ENCODE measurements at regions not wholly inside any gene's neighbourhood (a gene's known extent, or its start where the extent isn't known, plus 50 kb on each side); places are given as distances from the start of the nearest gene placed in this dataset.
"Not testable (repeated sequence)": the region's sequence is repeated elsewhere in the genome, so short reads cannot be mapped to it uniquely, and the experiment has no call there.

DNA sequence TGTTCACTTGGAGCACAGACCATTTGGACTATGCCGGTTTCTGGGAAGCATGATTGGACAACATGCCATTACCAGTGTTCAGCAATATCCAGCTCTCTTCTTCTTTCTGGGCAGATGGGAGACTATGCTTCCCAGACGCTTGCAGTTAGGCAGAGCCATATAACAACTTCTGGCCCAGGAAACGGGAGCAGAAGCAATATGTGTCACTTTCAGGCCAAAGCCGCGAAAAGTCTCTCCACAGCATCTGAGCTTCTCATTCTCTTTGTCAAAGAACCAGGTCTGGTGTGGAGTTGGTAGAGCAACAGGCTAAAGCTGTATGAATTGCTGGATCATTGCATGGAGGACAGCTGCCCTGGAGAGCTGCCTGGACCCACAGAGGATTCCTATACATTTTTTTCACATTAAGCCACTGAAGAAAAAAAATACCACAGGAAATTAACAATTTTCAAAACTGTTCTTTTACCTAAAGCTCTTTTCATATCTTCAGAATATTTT, 131.4 kb upstream of the FRG1 start:
- no peak for DNase-seq

DNA sequence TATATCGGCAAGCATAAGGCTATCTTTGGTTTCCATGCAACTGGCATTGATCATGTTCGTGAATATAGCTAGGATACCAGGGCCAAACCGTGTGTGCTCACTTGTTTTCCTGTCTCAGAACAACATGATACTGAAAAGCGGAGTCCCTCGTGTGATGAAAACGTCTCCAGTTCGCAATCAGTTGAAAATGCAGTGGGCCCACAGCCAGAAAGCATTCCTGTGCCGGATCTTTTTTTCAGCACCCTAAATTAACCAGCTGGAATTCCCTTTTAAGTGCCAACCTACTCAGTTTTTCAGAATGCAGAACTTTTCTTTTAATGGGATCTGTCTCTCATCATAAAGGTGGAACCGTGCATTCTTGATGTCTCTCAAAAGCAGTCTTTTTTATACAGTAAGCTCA, 130.8 kb upstream of the FRG1 start:
- DNase-seq, result no peak

DNA sequence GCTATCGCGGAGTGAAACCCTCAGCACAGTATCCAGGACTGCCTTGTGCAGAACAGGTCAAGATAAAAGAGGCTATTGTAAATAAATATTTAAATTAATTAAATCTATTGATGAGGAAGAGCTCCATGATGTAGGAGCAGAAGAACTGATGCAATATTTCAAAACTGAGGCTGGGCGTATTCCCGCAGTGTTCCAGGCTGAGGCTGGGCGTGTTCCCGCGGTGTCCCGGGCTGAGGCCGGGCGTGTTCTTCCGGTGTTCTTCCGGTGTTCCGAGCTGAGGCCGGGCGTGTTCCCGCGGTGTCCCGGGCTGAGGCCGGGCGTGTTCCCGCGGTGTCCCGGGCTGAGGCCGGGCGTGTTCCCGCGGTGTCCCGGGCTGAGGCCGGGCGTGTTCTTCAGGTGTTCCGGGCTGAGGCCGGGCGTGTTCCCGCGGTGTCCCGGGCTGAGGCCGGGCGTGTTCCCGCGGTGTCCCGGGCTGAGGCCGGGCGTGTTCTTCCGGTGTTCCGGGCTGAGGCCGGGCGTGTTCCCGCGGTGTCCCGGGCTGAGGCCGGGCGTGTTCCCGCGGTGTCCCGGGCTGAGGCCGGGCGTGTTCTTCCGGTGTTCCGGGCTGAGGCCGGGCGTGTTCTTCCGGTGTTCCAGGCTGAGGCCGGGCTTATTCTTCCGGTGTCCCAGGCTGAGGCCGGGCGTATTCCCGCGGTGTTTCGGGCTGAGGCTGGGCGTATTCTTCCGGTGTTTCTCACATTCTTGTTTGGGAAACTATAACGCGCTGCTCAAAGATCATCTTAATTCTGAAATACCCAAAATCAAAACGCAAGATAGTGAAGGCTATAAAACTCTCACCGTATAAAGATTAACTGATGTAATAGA, 130.1 kb upstream of the FRG1 start:
- DNase-seq, result not testable (repeated sequence)

DNA sequence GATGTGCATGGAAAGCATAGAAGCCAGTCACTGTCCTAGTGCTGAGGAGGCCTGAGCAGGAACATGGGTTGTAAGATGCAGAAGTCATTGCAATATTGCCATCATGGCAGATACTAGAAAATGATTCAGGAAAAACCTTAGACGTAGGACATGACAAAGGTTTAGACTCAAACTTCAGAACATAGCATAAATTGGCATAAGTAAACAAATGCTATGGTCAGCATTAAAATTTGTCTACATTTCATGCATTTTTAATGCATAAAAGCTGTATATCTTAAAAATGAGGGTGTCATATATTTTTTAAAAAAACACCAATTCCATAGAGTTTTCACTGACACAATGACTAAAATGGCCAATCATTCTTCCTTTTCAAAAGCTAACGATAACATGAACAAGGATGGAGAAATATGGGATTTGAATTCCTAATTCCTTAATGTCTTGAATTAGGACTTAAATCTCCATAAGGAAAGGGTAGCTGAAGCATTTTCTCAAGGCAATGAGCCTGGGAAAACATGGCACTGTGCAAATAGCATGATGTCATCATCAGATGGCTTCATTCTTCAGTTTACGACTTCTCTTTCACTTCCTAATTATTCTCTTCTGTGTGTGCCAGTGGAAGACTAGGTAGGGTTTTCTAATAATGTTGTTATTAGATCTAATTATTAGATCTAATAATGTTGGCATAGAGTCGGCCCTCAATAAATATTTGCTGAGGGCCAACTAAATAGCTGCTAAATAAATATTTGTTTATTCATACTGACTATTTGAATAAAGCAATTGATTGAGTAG, 125.1 kb upstream of the FRG1 start:
- DNase-seq, result no peak

DNA sequence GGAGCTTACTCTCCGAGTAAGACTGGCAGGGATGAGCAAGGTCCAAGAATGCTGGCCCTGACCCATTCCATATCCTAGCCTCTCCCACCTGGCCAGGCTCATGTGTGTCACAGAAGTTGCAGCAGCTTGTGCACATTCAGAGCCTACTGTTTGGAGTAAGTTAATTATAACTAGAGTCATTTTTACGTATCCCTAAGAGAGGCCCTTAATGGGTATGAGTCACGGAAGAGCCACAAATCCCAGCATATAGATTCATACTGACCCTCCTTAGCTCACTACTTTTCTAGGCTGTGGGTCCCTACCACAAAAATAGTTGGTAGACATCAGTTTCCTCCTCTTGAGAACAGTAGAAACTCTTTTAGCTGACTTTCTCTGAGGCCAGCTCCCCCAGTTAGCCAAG, 118.3 kb upstream of the FRG1 start:
- DNase-seq, result no peak

DNA sequence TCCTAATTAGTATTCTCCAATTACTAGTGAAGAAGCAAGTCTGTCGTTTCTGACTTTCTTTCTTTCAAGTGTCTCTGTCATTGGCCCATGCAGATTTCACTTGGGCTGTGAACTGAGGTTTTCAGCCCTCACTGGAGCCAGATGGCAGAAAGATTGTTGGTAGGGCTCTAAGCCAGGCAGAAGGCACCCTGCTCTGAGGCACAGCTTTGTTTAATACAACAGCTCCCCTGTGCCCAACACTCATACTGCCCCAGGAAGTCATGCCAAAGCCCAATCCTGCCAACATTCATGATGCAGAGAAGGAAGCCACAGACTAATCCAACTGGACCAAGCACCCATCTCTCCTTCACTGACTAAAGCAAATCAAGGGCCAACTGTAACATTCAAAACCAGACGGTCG, 117.1 kb upstream of the FRG1 start:
- DNase-seq, result no peak

DNA sequence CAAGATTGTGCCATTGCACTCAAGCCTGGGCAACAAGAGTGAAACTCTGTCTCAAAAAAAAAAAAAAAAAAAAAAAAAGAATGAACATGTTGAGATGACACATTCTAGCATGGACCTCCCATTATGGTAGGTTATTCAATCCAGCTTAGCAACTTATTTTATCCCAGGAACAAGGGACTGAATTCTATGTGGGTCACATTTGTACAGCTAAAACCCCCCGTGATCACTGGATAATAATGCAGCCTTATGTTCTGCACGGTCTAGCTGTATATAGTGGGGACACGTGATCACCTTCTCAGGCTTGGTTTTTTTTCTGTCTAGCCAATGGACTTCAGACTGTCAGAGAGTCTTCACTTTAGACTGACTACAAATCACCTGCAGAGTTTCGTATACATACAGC, 115.2 kb upstream of the FRG1 start:
- no peak for DNase-seq

DNA sequence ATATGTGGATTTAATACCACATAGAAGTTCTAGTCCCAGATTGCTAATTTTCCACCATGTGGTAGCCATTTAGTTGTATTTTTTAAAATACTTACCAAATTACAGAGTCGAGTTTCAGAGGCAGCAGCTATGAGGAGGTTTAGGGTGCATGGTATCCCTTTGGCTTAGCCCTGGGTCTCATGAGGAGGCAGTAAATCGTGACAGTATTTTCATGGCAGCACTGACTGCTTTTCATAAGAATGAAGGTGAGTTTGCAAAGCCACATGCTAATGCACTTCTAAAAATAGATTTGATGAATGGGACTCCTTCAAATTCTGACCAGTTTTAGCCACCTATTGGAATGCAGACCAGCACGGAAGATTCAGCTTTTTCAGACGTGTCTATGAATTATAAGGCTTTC, 114.0 kb upstream of the FRG1 start:
- no peak for DNase-seq

DNA sequence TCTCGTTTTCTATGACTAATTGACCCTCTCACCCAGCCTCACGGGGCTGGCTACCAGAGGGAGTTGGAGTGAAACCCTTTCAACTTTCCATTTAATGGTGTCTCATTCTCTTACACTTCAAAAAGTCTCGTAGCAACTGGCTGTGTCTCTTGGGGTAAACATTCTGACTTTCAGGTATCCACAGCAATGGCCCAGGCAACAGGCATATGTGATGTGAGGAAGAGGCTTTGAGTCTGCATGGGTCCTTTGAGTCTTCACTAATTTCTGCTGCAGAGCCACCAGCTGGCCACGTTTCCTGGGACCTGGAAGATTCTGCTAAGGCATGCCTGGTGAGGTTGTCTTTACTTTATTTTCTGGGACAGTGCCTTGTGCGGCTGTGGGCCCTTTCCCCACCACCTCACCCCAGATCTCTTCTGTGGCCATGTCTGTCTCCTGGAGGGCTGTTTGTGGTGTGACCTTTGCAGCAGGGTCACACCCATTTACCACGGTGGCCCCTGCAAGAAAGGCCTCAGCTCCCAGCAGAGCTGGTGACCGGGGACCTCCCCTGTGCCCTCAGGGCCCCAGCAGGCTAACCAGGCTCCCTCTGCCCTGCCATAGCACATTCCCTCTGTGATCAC, 112.5 kb upstream of the FRG1 start:
- DNase-seq, result no peak

DNA sequence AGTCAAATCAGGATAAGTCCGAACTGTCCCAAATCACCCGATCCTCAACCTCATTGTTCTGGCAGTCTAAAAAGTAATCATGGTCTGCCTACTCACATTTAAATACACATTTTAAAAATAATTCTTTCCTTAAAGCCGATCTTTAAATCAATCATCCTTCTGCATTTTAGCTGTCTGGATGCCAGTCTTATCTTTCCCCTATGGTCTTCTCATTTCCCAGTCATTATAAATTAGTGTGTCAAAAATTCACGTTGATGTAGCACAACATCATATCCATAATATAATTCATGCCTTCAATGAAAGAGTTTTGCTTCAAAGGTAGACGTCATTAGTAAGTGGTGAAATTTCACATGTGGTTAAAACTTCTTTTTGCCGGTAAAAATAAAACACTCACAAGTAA, 108.1 kb upstream of the FRG1 start:
- no peak for DNase-seq

DNA sequence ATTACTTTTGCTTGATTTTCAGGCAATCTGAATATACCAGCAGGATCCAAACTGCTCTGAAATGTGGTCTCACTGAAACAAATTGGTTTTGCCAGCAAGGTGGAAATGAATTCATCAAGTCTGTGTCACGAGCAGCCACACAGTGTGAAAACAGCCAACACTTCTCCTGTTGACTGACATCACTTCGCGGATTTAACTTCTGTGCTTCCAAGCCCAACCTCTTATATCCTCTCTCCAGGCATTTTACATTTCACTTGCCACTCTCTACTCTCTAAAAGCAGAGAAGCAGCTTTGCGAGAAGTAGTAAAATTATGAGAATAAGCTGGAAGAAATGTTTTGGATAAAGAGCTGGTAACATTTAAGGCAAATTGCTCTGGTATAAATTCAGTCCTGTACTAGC, 106.1 kb upstream of the FRG1 start:
- DNase-seq, result no peak

DNA sequence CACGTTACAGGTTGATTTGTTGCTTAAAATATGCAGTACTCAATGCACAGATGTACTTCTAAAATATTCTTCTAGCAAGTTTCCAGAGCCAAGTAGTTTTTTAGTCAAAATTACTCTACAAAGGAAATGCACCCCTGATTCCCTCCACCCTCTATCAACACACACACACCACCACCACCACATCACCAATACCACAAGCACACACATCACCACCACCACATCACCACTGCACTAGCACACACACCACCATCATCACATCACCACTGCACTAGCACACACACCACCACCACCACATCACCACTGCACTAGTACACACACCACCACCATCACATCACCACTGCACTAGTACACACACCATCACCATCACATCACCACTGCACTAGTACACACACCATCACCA, 105.2 kb upstream of the FRG1 start:
- no peak for DNase-seq

DNA sequence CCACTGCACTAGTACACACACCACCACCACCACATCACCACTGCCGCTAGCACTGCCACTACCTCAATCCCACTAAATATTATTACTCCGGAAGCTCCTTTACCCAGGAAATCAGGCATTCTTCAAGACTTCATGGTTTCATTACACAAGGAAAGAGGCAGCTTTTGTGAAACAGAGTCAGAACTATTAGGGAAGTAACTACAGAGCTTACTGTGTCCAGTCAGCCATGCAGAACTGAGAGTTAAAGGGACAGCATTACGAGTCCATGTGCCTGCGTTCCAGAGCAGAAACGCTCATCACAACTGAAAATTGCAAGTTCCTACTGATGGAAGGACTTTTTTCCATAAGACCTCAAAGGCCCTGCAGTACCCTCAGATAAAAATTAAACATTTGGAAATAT, 103.2 kb upstream of the FRG1 start:
- no peak for DNase-seq

DNA sequence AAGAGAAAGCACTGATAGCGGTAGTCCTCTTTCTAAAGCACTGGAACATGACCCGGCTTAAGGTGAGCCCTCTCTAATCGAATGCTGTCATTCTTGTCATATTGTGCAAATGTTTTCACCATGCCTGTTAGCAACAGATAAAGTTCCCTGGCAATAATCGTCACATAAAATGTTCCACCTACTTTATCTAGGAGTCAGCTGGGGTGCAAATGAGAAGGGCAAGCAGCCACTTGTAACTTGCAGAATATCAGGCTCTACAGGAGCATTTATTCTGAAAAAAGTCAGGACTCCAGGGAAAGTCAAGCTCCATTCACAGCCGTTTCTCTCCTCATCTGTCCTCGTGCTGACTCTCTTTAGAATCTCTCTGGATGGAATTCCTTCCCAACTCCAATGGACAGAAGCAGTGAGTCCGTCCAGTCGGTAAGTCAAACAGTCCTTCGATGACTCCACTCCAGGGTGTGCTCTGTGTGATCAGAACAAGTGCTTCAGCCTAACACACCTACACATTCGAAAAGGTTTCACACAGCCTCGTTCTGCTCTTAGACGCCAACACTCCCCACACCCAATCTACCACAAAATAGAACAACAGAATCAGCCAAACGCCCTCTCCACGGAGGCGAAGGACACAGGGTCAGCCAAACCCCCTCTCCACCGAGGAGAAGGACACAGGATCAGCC, 101.7 kb upstream of the FRG1 start:
- no peak for DNase-seq

DNA sequence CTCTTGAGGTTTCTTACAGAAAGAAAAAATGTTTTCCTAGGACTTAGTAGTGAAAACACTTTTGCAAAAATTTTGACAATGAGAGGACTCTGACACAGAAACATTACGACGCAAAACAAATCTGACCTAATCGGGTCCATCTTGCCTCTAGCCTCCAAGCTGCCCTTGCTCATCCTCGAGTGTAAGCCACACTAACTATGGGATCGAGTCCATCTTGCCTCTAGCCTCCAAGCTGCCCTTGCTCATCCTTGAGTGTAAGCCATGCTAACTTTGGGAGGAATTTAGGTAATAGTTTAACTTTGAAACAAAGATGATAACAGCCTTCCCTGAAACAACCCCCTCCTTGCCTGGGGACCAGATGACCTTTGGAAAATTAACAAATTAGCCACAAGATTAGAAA, 100.3 kb upstream of the FRG1 start:
- no peak for DNase-seq

DNA sequence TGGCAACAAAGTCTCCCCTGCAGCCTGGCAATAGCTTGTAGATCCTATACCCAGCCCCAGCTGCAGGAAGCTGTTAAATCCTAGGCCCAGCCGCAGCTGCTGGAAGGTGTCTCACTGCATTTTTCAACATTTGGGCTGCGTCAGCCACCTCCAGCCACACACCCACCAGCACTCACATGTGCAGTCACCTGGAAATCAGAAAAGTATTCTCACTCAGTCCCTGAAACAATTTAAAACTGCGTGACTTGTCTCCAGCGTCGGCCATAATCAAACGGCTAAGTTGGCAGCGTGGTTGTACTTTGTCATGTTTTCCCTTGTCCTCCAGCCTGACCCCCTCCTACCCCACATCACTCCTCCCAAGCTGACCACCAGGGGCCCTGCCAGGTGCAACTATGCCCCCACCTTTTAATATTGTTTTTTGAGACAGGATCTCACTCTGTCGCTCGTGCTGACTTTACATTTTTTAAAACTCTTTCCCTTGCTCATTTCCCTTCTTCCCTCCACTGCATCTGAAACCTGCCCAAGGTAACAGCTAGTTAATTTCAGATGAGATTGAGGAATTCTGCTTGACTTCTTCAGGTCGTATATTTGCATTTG, 97.2 kb upstream of the FRG1 start:
- DNase-seq, result no peak

DNA sequence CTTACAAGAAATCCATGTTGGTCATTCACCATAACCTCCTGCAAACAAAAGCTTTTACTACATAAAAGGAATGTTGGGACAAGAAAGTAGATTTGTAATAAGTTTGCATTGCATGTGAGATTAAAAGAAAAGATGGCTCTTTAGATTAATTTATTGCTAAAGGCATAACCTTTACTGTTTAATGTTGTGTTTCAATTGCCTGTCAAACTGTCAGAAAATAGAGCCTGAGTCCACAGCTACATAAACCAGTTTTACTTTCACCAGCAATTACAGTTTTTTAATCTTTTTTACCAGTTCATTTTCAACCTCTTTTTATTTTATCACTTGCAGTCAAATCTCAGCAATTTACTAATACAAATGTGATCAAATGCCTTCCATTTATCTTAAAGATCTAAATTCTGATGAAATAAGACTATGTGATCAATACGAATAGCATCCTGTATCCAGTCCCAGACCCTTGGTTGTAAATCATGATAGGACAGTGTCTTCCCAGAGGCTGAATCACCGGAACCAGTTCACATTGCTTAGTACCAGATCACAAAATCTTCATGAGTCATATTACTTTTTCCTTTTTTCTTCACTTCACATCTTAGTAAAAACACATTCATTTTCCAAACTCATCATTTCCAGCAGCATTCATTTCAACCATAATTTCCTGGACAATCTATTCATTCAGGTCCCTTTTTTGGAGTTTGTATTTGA, 95.4 kb upstream of the FRG1 start:
- DNase-seq, result no peak

DNA sequence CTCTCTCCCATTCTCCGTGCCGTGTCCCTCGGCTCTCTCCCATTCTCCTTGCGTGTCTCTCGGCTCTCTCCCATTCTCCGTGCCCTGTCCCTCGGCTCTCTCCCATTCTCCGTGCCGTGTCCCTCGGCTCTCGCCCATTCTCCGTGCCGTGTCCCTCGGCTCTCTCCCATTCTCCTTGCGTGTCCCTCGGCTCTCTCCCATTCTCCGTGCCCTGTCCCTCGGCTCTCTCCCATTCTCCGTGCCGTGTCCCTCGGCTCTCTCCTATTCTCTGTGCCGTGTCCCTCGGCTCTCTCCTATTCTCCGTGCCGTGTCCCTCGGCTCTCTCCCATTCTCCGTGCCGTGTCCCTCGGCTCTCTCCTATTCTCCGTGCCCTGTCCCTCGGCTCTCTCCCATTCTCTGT, 94.6 kb upstream of the FRG1 start:
- peak; percentile 20 for DNase-seq

DNA sequence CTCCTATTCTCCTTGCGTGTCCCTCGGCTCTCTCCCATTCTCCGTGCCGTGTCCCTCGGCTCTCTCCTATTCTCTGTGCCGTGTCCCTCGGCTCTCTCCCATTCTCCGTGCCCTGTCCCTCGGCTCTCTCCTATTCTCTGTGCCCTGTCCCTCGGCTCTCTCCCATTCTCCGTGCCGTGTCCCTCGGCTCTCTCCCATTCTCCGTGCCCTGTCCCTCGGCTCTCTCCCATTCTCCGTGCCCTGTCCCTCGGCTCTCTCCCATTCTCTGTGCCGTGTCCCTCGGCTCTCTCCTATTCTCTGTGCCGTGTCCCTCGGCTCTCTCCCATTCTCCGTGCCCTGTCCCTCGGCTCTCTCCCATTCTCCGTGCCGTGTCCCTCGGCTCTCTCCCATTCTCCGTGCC, 94.1 kb upstream of the FRG1 start:
- not testable (repeated sequence) for DNase-seq

DNA sequence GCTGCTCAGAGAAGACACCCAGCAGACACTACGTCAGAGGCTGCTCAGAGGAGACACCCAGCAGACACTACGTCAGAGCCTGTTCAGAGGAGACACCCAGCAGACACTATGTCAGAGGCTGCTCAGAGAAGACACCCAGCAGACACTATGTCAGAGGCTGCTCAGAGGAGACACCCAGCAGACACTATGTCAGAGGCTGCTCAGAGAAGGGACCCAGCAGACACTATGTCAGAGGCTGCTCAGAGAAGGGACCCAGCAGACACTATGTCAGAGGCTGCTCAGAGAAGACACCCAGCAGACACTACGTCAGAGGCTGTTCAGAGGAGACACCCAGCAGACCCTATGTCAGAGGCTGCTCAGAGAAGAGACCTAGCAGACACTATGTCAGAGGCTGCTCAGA, 92.0 kb upstream of the FRG1 start:
- not testable (repeated sequence) for DNase-seq

DNA sequence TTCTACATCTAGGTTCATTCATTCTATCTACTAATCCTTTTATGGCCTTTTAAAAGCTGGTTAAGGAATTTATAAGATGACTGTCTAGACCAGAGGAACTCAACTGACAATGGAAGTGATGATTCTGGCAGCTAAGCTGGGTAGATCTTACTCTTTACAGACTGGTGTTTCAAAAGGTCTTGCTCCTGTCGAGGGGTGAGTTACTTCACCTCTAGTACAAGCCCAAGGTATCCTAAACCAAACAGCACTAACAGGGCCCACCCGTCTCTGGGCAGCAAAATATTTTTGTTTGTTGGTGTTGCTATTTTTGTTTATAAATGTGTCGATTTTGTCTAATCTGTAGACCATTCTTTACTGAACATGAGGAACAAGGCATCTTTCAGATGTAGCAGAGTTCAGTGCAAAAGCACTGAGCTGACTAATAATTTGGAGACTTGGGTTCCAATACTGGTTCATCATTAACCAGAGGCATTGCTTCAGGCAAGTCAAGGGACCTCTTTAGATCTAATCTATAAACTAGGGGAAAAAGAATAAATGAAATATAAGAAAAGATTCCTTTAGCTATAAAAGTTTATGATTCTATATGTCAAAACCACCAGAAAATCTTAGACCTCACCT, 90.3 kb upstream of the FRG1 start:
- DNase-seq, result no peak

DNA sequence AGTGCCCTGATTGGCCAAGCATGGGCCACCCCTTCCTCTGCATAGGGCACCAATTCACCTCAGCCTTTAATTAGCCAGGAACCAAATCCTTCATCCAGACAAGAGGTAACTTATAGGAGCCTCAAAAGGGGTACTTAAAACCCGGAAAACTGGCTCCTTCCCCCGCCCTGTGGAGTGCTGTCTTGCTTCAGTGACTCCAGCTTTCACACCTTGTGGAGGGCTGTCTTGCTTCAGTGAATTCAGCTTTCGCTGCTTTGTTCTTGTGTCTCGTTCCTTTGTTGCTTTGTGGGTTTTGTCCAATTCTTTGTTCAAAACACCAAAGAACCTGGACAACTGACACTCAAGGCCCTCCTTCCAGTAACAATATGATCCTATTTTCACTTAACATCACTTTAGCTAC, 82.2 kb upstream of the FRG1 start:
- DNase-seq, result no peak

Measured in activated CD4-positive, alpha-beta T cell treated with anti-CD3 and anti-CD28 coated beads for 1 hour (primary cell).